NCI-H1417 treated with DMSO at 0.1 percent for 48 hours (cell line): ENCODE measurements at regions not wholly inside any gene's neighbourhood (a gene's known extent, or its start where the extent isn't known, plus 50 kb on each side); places are given as distances from the start of the nearest gene placed in this dataset.

ENCODE experiments used
- DNase-seq: peaks from one replicate; lab custom pipeline; 2025; lab: John Stamatoyannopoulos, UW

GRCh38 chr1:87560601-87561360, 232.1 kb downstream of the LMO4 start:
- no peak for DNase-seq

GRCh38 chr1:87563211-87563610, 234.5 kb downstream of the LMO4 start:
- no peak for DNase-seq

DNA sequence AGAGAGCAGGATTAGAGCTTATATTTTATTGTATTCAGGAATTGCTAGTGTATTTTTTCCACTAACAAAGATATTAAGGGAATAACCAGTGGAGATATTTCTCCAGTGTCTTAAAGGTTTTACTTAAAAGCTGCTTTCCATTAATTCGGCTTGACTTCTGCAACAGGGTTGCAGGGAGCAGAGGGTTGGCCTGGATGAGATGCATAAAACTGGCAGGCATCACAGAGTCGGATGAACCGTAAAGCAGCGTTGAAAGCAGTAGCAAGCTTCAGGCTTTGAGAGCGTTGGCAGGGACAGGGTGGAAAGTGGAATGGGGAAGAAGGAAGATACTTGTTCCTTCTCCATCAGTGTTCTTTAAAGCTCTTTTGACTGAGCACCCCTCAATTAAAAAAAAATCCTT, 237.2 kb downstream of the LMO4 start:
- no peak for DNase-seq

DNA sequence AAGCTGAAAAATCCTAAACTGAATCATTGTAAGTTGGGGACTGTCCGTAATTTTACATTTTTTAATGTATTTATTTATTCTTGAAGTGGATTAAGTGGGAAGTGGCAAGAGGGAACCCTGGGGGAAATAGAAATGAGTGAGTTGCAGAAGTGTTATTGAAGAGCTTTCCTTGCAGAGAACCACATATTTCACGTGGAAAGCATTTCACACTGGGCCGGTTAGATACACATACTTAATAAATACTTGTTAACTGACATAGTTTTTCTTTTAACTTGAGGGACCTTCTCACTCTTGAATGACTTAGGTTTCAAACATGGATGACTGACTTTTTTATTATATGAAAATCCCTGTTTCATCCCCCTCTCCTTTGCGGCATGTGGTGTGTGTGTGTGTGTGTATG, 239.3 kb downstream of the LMO4 start:
- no peak for DNase-seq

- DNase-seq = no peak
Observed at GRCh38 chr1:87568911-87569310, 240.2 kb downstream of the LMO4 start.

- no peak for DNase-seq
Observed at GRCh38 chr1:87572008-87572407, 243.3 kb downstream of the LMO4 start.

GRCh38 chr1:87572891-87573290, 244.2 kb downstream of the LMO4 start:
- no peak for DNase-seq

DNA sequence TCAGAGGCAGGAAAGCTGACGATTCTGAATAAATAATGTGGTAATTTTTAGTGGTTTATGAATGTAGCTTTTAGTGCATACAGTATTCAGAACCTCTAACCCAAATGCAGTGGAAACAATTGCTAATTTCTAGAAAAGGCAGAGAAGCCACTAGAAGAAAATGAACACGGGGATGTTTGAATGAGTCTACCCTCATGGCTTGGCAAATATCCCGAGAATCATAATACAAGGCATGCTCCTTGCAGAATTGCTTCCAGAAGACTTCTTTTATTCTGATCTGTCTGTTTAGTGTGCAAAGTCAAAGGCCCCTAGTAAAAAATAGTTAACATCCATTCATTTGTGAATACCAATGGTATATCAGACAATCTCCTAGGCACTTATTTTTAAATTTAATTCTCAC, 246.8 kb downstream of the LMO4 start:
- DNase-seq = no peak

GRCh38 chr1:87578464-87578863, 249.8 kb downstream of the LMO4 start:
- DNase-seq = no peak

DNA sequence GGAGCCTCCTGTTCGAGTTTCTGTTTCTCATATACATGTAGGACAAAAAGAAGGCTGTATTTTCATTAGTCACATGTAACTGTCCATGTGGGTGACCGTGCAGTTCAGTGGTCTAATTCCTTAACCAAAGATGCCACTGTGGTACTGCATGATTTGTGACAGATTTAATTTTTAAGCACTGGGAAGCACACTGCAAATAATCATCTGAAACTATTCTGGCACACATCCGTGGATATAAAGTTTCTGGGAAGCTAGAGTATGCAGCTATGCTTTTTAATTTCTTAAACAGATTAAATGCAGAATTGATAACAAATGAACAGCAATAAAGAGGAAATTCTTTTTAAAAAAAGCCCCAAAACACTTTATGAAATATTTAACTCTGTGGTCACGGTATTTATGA, 254.8 kb downstream of the LMO4 start:
- no peak for DNase-seq

GRCh38 chr1:87584586-87584985, 255.9 kb downstream of the LMO4 start:
- DNase-seq = no peak

DNA sequence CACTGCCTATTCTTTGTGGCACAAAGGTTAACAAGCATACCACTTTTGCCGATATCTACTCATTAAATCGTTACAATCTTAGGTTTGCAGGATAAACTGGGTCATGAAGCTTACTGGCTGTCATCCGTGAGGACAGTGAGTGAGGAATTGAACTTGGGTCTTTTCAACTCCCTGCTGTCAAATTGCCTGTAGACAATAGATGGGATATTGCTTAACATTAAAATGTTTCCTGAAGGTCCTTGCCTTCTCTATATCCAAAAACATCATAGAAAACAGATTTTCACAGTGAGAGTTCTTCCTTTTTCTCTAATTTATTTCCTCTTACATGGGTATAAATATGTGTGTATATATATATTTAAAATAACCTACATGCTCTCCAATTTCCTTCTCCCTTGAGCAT, 257.8 kb downstream of the LMO4 start:
- no peak for DNase-seq

- DNase-seq = no peak
Observed at GRCh38 chr1:87588495-87588894, 259.8 kb downstream of the LMO4 start.

DNA sequence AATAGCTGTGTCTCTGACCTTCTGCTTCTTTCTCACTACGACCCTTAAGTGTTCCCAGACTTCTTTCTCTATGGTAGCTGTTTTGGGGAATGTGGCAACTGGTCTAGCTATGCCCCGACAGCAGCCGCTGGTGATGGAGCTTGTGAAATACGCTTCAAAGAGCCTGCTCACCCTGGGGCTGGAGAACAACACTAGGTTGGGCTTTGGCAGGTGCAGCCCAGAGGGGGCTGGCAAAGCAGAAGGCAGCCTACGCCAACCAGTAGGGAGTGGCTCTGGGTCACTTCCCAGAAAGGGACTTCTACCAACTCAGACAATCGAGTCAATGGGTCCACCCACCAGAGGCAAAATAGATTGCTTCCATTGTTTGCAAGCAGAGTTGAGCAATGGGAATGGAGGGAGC, 262.8 kb downstream of the LMO4 start:
- DNase-seq = no peak

DNA sequence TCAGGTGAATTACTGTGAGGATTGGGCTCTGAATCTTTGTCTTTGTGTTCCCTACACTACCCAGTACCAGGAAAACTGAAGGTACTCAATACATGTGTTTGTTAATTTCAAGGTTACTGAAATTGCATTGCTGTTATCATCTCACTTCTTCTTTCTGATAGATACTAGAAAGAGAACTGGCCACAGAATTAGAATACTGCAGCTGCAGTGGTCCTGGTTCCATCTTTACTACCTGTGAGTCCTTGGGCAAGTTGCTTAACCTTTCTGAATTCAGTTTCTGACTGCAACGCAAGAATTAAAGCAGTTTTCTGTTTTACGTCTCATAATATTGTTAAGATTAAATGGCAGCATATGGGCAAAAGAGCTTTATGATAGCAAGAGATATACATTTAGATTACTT, 263.5 kb downstream of the LMO4 start:
- DNase-seq = no peak

DNA sequence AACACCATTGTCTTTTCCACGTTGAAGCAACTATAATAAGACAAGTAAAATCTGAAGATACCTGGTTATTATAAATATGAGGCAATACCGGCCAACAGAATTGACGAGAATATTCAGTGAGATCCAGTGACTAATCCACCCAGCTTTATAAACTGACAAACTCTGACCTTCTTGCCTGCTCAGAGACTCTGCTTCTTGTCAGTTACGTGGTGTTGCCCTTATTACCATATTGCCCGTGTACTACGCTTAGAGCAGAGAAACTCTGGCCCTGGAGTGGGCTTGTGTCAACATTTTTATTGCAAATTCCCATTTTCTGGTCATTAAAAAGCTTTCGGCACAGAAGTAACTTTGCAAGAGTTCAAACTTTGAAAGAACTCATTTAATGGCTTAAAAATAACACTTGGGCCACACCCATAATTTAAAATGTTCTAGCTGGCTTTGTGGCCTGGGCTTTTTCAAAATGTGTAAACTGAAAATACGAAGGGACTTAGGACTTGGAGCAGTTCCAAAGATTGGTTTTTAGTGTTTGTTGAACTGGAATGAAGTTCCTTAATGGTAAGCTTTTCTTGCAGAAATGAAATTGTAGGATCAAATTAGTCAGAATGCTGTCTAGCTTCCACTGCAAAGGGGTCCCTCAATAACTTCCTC, 266.2 kb downstream of the LMO4 start:
- no peak for DNase-seq

DNA sequence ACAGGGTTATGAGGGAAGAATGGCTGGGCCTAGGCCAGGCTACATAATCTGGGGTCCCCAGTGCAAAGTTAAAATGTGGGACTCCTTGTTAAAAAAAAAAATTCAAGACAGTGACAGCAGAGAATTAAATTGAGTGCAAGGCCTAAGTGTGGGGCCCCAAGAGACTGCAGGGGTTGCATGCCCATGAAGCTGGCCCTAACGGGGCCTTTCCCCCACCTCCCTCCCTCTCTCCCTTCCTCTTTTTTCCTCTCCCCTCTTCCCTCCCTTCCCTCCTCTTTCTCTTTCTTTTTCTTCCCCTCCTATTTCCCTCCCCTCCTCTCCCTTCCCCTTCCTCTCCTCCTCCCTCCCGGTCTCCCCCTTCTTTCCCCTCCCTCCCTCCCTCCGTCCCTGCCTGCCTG, 266.7 kb downstream of the LMO4 start:
- DNase-seq = no peak

DNA sequence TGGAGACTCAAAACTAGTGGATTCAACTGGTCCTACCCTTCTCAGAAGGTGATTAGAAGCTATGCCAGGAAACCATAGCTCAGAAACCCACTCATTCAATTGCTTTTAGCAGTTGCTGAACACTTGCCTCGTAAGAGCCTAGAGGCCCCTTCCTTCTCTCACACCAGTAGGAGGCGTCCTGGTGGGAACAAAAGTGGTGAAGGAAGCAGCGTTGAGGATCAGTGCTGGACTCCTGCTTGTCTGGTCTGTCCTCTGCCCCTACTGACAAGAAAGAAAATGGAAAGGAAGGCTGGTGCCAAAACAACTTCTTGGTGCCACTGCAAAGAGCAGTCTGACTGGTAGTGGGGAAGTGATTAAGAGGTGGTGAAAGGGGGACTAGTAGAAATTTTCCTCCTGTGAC, 269.7 kb downstream of the LMO4 start:
- DNase-seq = no peak

DNA sequence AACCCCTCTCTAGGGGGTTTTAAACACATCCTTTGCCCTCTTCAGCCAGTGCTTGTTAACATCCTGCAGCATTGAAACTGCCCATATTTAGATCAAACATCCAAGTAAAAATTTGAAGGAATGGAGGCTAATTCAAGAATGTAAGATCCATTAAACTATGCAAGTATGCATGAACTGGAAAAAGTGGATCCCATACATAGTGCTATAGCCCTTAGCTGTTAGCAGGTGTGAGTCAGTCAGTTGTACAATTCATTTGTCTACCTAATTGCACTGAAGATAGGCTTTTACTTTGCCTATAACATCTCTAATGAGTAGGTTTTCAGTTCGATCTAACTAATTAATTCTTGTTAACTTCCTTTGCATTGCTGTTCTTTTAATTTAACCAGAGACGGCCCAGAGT, 270.9 kb downstream of the LMO4 start:
- DNase-seq = no peak

GRCh38 chr1:87600055-87600850, 271.6 kb downstream of the LMO4 start:
- DNase-seq = no peak

DNA sequence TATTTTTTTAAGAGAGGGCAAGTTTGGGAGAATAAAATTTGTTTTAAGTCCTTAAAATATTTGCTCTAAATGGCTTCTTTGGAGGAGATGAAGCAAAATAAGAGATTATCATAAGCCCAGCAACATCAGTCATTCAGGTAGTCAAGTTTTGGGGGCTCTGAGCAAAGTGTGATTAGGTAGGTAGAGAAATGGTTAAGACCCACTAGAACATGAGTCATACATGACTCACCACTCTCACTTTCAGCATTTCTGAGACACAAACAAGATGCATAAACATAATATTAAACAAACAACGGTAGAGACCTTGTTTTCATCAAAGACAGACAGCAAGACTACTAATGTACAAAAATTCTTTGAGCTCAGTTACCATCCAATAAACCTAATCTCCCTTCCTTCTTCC, 272.2 kb downstream of the LMO4 start:
- DNase-seq = no peak

DNA sequence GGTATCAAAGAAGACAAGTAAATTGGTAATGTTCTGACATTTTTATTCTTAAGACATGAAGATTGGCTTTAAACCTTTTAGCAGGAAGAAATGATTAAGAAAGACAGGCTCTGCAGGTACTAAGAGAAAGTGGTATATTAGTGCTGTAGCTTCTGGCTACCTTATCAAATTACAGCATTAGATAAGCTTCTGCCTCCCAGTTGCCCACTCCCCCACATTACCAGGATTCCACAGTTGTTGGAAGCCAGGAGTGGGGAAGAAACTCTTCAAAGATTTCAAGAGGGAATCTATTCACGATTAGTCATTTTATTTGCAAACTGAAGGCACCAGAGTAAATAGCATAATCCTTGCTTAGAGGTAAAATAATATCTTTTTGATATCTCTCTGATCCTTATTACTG, 274.9 kb downstream of the LMO4 start:
- DNase-seq = no peak

DNA sequence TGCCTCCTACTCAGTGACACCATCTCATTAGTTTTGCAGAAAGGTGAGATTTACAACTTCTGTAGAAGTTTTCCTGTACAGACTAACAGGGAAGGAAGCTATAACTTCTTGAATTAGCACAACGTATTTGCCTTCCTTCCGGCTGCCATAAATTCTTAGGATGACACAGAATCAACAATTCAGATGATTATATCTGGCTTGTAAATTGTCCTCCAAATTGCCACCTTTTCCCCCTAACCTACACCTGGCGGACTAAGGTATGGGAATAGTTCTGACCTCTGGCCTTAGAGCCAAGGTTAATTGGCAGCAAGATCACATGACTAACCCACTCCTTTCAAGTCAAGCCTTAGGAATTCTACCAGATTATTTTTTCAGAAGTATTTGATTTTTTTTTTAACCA, 284.3 kb downstream of the LMO4 start:
- no peak for DNase-seq
